IMR-90 (cell line): ENCODE measurements at regions not wholly inside any gene's neighbourhood (a gene's known extent, or its start where the extent isn't known, plus 50 kb on each side); places are given as distances from the start of the nearest gene placed in this dataset.

ENCODE experiments used
- ATAC-seq: fragments of 200-7000 bp; cut with Tn5 transposase; 2 replicates; pipeline ENCODE4 v1.9.1; 2020; ENCODE audit warnings: low read depth, mild to moderate bottlenecking, moderate library complexity
- BruUV-seq: library from RNA; stranded (reverse); fragments of 400-500 nt; replicated peaks from 2 replicates; lab custom pipeline; 2021; lab: Mats Ljungman, UMichigan
- CTCF ChIA-PET: fragments of 300-600 bp; formaldehyde crosslinking; extraction: SDS; loops from one replicate; lab custom pipeline; 2021; ENCODE audit warnings: antibody characterized with exemption; lab: Yijun Ruan, JAX
- POLR2A ChIA-PET: fragments of 300-600 bp; sonication (Branson Sonifier 250); formaldehyde crosslinking; loops from one replicate; lab custom pipeline; 2022; ENCODE audit warnings: antibody characterized with exemption; ENCODE audit not compliant: unreplicated experiment; lab: Charles Lee
- DNase-seq: peaks from one replicate; pipeline ENCODE4 v3.0.0; 2013
- H2AFZ ChIP-seq: replicated peaks from 2 replicates; pipeline ENCODE3; 2013; ENCODE audit warnings: low read length, mild to moderate bottlenecking; ENCODE audit not compliant: poor library complexity
- H2AK5ac ChIP-seq: 2 replicates; pipeline ENCODE4 v1.6.1; 2013; ENCODE audit warnings: low read depth, low read length, inconsistent platforms
- H2AK9ac ChIP-seq: replicated peaks from 2 replicates; pipeline ENCODE3; 2013; ENCODE audit warnings: mild to moderate bottlenecking, low read depth, low read length, moderate library complexity; ENCODE audit not compliant: poor library complexity
- H2BK120ac ChIP-seq: 2 replicates; pipeline ENCODE4 v1.6.1; 2013; ENCODE audit warnings: low read depth, low read length, inconsistent platforms
- H2BK15ac ChIP-seq: 3 replicates; pipeline ENCODE4 v1.6.1; 2013; ENCODE audit warnings: low read depth, low read length, inconsistent platforms
- H2BK20ac ChIP-seq: 2 replicates; pipeline ENCODE4 v1.6.1; 2013; ENCODE audit warnings: low read depth, mild to moderate bottlenecking, inconsistent platforms, low read length, moderate library complexity
- H2BK5ac ChIP-seq: 2 replicates; pipeline ENCODE4 v1.6.1; 2013; ENCODE audit warnings: mild to moderate bottlenecking, low read depth, low read length, inconsistent platforms; ENCODE audit not compliant: poor library complexity, severe bottlenecking
- H3K14ac ChIP-seq: replicated peaks from 2 replicates; pipeline ENCODE4 v1.6.1; 2013; ENCODE audit warnings: low read depth, low read length, inconsistent platforms
- H3K18ac ChIP-seq: 2 replicates; pipeline ENCODE4 v1.6.1; 2013; ENCODE audit warnings: low read depth, low read length, control low read depth
- H3K23ac ChIP-seq: 2 replicates; pipeline ENCODE4 v1.6.1; 2013; ENCODE audit warnings: low read depth, low read length, inconsistent platforms
- H3K27ac ChIP-seq: 2 replicates; pipeline ENCODE4 v1.5.1; 2013; ENCODE audit warnings: mild to moderate bottlenecking, control low read depth, low read length; ENCODE audit not compliant: insufficient read depth
- H3K27me3 ChIP-seq: 2 replicates; pipeline ENCODE4 v1.6.1; 2013; ENCODE audit warnings: low read length; ENCODE audit not compliant: control insufficient read depth, insufficient read depth
- H3K36me3 ChIP-seq: 2 replicates; pipeline ENCODE4 v1.6.1; 2013; ENCODE audit warnings: low read length, mixed read lengths; ENCODE audit not compliant: control insufficient read depth, insufficient read depth
- H3K4ac ChIP-seq: 2 replicates; pipeline ENCODE4 v1.6.1; 2013; ENCODE audit warnings: low read depth, low read length, inconsistent platforms
- H3K4me1 ChIP-seq: 2 replicates; pipeline ENCODE4 v1.6.1; 2013; ENCODE audit warnings: low read length, mixed read lengths; ENCODE audit not compliant: control insufficient read depth, insufficient read depth
- H3K4me2 ChIP-seq: 2 replicates; pipeline ENCODE4 v1.6.1; 2013; ENCODE audit warnings: low read depth, mild to moderate bottlenecking, control low read depth, low read length, moderate library complexity
- H3K4me3 ChIP-seq: 2 replicates; pipeline ENCODE4 v1.5.1; 2013; ENCODE audit warnings: low read depth, mild to moderate bottlenecking, control low read depth, low read length, moderate library complexity; ENCODE audit not compliant: insufficient read depth
- H3K56ac ChIP-seq: 2 replicates; pipeline ENCODE4 v1.6.1; 2013; ENCODE audit warnings: low read length, inconsistent platforms; ENCODE audit not compliant: insufficient read depth; ENCODE audit errors: extremely low read depth
- H3K79me1 ChIP-seq, 2 experiments: 2 replicates each; pipeline ENCODE4 v1.6.1; 2013; ENCODE audit warnings: low read length in 2 of 2, inconsistent platforms in 1 of 2, low read depth in 1 of 2
- H3K9ac ChIP-seq: 2 replicates; pipeline ENCODE4 v1.6.1; 2013; ENCODE audit warnings: low read depth, low read length, control low read depth
- H3K9me1 ChIP-seq: 2 replicates; pipeline ENCODE4 v1.6.1; 2013; ENCODE audit warnings: low read length, inconsistent platforms; ENCODE audit not compliant: insufficient read depth
- H3K9me3 ChIP-seq: 2 replicates; pipeline ENCODE4 v1.6.1; 2013; ENCODE audit warnings: low read length; ENCODE audit not compliant: control insufficient read depth, insufficient read depth
- H4K20me1 ChIP-seq: 2 replicates; pipeline ENCODE4 v1.6.1; 2013; ENCODE audit warnings: low read length, inconsistent platforms; ENCODE audit not compliant: insufficient read depth
- H4K5ac ChIP-seq: 2 replicates; pipeline ENCODE4 v1.6.1; 2013; ENCODE audit warnings: mild to moderate bottlenecking, low read depth, low read length, control low read depth
- H4K8ac ChIP-seq, 2 experiments: 2 replicates each; pipeline ENCODE4 v1.6.1; 2013; ENCODE audit warnings: low read depth in 2 of 2, low read length in 2 of 2, control low read depth in 1 of 2, inconsistent platforms in 1 of 2
- H4K91ac ChIP-seq: 2 replicates; pipeline ENCODE4 v1.6.1; 2013; ENCODE audit warnings: low read depth, low read length, inconsistent platforms; ENCODE audit not compliant: insufficient read depth
- BHLHE40 ChIP-seq: fragments of 150-350 bp; IDR thresholded peaks from 2 replicates; pipeline ENCODE4 v1.6.1; 2016; ENCODE audit warnings: mild to moderate bottlenecking, low read depth, low read length
- ELK1 ChIP-seq: fragments of 150-350 bp; IDR thresholded peaks from 2 replicates; pipeline ENCODE4 v1.6.1; 2016; ENCODE audit warnings: low read depth, mild to moderate bottlenecking, low read length, moderate library complexity, borderline replicate concordance
- FOS ChIP-seq: fragments of 150-350 bp; IDR thresholded peaks from 2 replicates; pipeline ENCODE4 v1.6.1; 2016; ENCODE audit warnings: low read depth, low read length
- MAFK ChIP-seq: IDR thresholded peaks from 2 replicates; pipeline ENCODE4 v1.6.1; 2012; ENCODE audit warnings: low read depth, low read length, improper control_type of control experiment
- MAZ ChIP-seq: IDR thresholded peaks from 2 replicates; pipeline ENCODE4 v1.6.1; 2012; ENCODE audit warnings: low read depth, mild to moderate bottlenecking, low read length, improper control_type of control experiment, moderate library complexity, borderline replicate concordance
- RAD21 ChIP-seq: IDR thresholded peaks from 2 replicates; pipeline ENCODE4 v1.6.1; 2012; ENCODE audit warnings: low read length, improper control_type of control experiment
- WGBS, 2 experiments: methylation state at CpG; one replicate each; pipeline versions ENCODE4 v1.1.5 to v1.1.7; 2013; ENCODE audit warnings: missing lambda C conversion rate in 2 of 2; ENCODE audit not compliant: insufficient read length in 1 of 2; ENCODE audit errors: extremely low coverage in 2 of 2; 5-methylcytosine and 5-hydroxymethylcytosine counted together
- dilution Hi-C: fragments of 300-500 bp; cut with HindIII; formaldehyde crosslinking; loops from one replicate; pipeline ENCODE4 v1.14.3; 2018; ENCODE audit warnings: low sequenced_read_pairs; ENCODE audit not compliant: unreplicated experiment
- in situ Hi-C: fragments of 300-500 bp; cut with MboI; formaldehyde crosslinking; loops from 3 replicates; pipeline ENCODE4 v1.14.3; 2019; ENCODE audit warnings: low sequenced_read_pairs, inconsistent platforms, mixed read lengths
- intact Hi-C: fragments of 100-400 bp; cut with micrococcal nuclease; formaldehyde crosslinking; loops from 2 replicates; pipeline ENCODE4 v1.10.0; 2022
- TF ChIP-seq, protein P1 (sequence below): fragments of 150-350 bp; IDR thresholded peaks from 2 replicates; pipeline ENCODE4 v1.6.1; 2017; ENCODE audit warnings: mild to moderate bottlenecking, antibody characterized with exemption, low read length, low read depth

- Histone ChIP-seq H3K27me3 (no peaks in the 10 kb centered on the region), H2AK9ac (no peak overlapping the region), H2AK5ac (no peak overlapping the region), H3K56ac (no peak overlapping the region), H2AFZ (no peak overlapping the region), H2BK20ac (no peak overlapping the region), H4K5ac (no peak overlapping the region), H3K27ac (no peak overlapping the region), H3K9me1 (no peaks in the 10 kb centered on the region), H3K23ac (no peak overlapping the region), H3K4me3 (no peak overlapping the region), H4K91ac (no peak overlapping the region), H4K8ac (no peak overlapping the region), H3K4ac (no peak overlapping the region), H3K14ac (no peak overlapping the region), H4K20me1 (no peaks in the 10 kb centered on the region), H2BK5ac (no peak overlapping the region), H2BK120ac (no peak overlapping the region), H2BK15ac (no peak overlapping the region), H3K4me1 (peaks cover 1% of the 10 kb centered on the region; the same call in 1 of the 2 replicates), H3K36me3 (no peaks in the 10 kb centered on the region), H3K79me1 (no peaks in the 10 kb centered on the region), H3K9ac (no peak overlapping the region), H3K18ac (no peak overlapping the region), H3K9me3 (no peaks in the 10 kb centered on the region), H3K4me2 (no peak overlapping the region)
- ATAC-seq (no peak), DNase-seq (no peak)
- POLR2A ChIA-PET: no interaction called here
- in situ Hi-C loops: no loop called here
- BruUV-seq: no TSS peak
- intact Hi-C loops: no loop called here
- CTCF ChIA-PET: no interaction called here
- WGBS, 2 experiments: no CpG with 5 or more reads among the region's 1 CpG
- TF ChIP-seq MAZ (no peak), FOS (no peak), MAFK (no peak), RAD21 (no peak), ELK1 (no peak), BHLHE40 (no peak)
- TF ChIP-seq, protein P1, sequence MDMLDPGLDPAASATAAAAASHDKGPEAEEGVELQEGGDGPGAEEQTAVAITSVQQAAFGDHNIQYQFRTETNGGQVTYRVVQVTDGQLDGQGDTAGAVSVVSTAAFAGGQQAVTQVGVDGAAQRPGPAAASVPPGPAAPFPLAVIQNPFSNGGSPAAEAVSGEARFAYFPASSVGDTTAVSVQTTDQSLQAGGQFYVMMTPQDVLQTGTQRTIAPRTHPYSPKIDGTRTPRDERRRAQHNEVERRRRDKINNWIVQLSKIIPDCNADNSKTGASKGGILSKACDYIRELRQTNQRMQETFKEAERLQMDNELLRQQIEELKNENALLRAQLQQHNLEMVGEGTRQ: no peak
- dilution Hi-C loops: no loop called here
Measured at GRCh38 chr1:221309723-221310122, 430.5 kb downstream of the HLX start.
